Memory B cell (primary cell): ENCODE measurements at regions not wholly inside any gene's neighbourhood (a gene's known extent, or its start where the extent isn't known, plus 50 kb on each side); places are given as distances from the start of the nearest gene placed in this dataset.

Experiments
- ATAC-seq: fragments of 150-1000 bp; cut with Tn5 transposase; 2 replicates; pipeline ENCODE4 v1.10.0; 2021; ENCODE audit warnings: low read depth, mild to moderate bottlenecking, moderate library complexity
- DNase-seq, 2 donors: peaks; one replicate each; pipeline ENCODE4 v3.0.0; 2022; ENCODE audit warnings: low spot score in 2 of 2
- H3K27ac Mint-ChIP-seq: one replicate; pipeline ENCODE4 v1.8.0; 2022; ENCODE audit warnings: mild to moderate bottlenecking, moderate library complexity, mixed read lengths
- H3K27me3 Mint-ChIP-seq: one replicate; pipeline ENCODE4 v1.8.0; 2022; ENCODE audit warnings: mixed read lengths
- H3K36me3 Mint-ChIP-seq: one replicate; pipeline ENCODE4 v1.8.0; 2022; ENCODE audit warnings: mild to moderate bottlenecking, mixed read lengths
- H3K4me1 Mint-ChIP-seq: one replicate; pipeline ENCODE4 v1.8.0; 2022; ENCODE audit warnings: mixed read lengths
- H3K4me3 Mint-ChIP-seq: one replicate; pipeline ENCODE4 v1.8.0; 2022; ENCODE audit warnings: mild to moderate bottlenecking, moderate library complexity, mixed read lengths
- H3K9me3 Mint-ChIP-seq: one replicate; pipeline ENCODE4 v1.8.0; 2022; ENCODE audit warnings: mixed read lengths

DNA sequence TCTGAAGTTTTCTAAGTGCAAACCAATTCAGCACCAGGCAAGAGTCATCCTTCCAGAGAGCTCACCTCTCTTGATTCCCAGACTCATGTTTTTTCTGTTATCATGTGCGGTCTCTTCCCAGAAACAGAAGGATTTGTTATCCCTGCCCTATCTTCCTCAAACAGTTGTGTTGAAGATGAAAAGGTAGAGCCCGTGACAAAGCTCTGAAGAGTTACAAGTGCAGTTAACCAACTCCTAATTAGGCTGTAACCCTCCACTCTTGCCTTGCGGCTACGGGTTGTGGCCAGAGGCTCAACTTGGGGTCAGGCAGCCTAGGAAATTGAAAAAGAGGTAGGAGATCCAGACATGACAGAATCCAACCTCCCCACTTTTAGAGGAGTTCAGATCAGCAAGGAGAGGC, 76.2 kb upstream of the CADM1 start:
- no peaks in the 10 kb centered on the region for H3K4me1 Mint-ChIP-seq

DNA sequence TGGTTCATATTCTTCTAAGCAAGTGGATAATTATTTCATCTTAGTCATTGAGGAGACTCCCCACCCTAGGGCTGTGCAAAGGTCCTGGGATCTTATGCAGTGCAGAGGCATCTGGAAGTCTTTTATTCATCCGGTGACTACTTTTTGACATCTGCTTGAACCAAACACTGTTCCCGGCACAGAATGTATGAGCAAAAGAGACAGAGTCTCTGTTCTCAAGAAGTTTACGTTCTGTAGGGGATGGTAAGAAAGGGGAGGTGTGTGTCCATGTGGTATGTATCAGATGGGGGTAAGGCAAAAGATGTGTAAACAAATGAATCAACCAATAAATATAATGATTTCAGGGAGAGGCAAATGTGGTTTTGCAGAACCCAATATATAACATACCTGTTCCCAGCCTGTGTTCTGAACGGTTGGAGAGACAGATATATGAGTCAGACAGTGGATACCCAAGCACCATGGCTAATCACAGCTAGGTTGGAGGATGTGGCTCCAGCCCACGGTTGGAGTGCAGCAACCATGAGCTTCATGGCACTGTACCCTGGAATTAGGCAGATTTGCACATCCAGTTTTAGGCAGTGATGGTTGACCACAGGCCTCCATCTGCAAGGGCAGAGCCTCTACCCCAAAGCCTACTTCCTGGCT, 75.1 kb upstream of the CADM1 start:
- ATAC-seq (no peak), DNase-seq (no peak)
- peaks cover 1% of the 10 kb centered on the region for H3K36me3 Mint-ChIP-seq
- peaks cover 1% of the 10 kb centered on the region for H3K9me3 Mint-ChIP-seq
- H3K27me3 Mint-ChIP-seq: peaks cover 10% of the 10 kb centered on the region
- no peak overlapping the region for H3K27ac Mint-ChIP-seq
- no peak overlapping the region for H3K4me3 Mint-ChIP-seq
- H3K4me1 Mint-ChIP-seq: no peaks in the 10 kb centered on the region

More for the DNA sequence above, 76.2 kb upstream of the CADM1 start:
- Mint-ChIP-seq H3K36me3 (peaks cover 1% of the 10 kb centered on the region), H3K4me3 (no peak overlapping the region), H3K27ac (no peak overlapping the region), H3K27me3 (peaks cover 8% of the 10 kb centered on the region), H3K9me3 (peaks cover 1% of the 10 kb centered on the region)
- DNase-seq (no peak), ATAC-seq (no peak)

DNA sequence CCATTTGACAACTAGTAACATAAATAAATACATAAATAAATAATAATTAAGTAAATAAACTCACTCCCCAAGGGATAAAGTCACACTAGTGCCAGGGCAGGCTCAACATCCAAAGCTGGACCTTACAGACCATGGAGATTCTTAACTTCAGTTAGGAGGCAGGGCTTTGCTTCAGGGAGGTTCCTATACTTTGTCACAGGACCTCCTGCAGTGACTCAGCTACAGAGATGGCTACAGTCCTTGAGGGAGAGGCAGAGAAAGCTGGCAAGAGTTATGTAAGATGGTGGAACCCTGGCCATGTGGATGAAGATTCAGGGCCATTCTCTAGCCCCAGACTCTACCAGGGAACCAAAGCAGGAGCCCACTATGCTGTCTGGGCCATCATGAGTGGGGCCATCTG, 74.1 kb upstream of the CADM1 start:
- H3K27ac Mint-ChIP-seq: no peak overlapping the region
- DNase-seq: no peak
- peaks cover 1% of the 10 kb centered on the region for H3K36me3 Mint-ChIP-seq
- H3K4me1 Mint-ChIP-seq: no peaks in the 10 kb centered on the region
- no peak overlapping the region for H3K4me3 Mint-ChIP-seq
- H3K9me3 Mint-ChIP-seq: peaks cover 1% of the 10 kb centered on the region
- H3K27me3 Mint-ChIP-seq: peaks cover 10% of the 10 kb centered on the region
- ATAC-seq: no peak

DNA sequence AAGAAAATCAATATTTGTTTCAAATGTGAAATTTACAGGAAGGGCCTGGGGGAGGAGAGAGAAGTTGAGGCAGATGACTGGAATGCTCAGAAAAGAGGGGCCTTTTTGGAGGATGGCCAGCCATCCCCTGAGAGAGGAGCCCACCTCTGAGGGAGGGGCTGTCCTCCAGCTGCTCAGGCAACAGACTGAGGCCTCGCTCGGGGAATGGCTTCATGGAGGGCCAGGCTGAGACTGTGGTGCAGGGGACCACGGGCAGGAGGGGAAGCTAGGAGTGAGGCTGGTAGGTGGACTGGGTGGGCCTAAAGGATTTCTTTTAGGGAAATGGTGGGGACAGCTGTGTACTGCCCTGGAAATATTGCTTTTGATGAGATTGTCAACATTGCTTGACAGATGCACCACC, 73.5 kb upstream of the CADM1 start:
- DNase-seq (no peak), ATAC-seq (no peak)
- no peak overlapping the region for H3K27ac Mint-ChIP-seq
- H3K36me3 Mint-ChIP-seq: peaks cover 1% of the 10 kb centered on the region
- peaks cover 1% of the 10 kb centered on the region for H3K9me3 Mint-ChIP-seq
- no peaks in the 10 kb centered on the region for H3K4me1 Mint-ChIP-seq
- H3K27me3 Mint-ChIP-seq: peaks cover 10% of the 10 kb centered on the region
- no peak overlapping the region for H3K4me3 Mint-ChIP-seq

DNA sequence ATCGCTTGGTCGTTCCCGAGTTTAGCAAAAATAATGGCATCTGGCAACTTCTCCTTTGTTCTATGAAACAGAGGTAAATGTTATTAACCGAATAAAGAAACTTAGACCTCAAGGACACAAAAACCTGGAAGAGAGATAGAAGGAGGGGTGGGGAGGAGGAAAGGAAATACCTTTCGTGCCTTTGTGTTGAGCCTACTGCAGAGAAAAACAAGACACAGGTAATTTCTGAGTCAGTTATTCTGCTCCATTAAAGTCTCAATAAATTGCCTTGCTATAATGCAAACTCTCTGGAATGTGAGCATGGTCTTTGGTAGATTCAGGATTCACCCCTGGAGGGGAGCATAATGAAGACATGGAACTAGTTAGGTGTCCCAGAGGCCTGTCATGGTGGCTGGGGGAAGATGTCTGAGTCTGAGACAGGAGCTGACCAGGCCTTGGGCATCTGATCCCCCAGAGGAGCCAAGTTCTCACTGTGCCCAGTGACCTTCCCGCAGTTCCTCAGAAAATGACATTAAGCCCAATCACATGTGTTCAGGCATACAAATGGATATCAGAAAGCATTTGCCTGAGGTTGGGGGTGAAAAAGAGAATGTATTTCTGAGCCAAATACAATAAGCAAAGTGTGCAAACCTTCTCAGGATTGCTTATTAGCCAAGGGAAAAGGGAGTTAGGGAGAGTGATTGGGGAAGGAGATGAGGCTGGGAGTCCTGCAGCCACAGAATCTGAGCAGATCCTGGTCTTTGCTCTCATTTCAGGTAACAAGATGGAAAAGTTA, 72.6 kb upstream of the CADM1 start:
- ATAC-seq (no peak), DNase-seq (no peak)
- Mint-ChIP-seq H3K4me1 (no peaks in the 10 kb centered on the region), H3K4me3 (no peak overlapping the region), H3K9me3 (peaks cover 4% of the 10 kb centered on the region), H3K27ac (no peak overlapping the region), H3K27me3 (peaks cover 10% of the 10 kb centered on the region), H3K36me3 (no peaks in the 10 kb centered on the region)

DNA sequence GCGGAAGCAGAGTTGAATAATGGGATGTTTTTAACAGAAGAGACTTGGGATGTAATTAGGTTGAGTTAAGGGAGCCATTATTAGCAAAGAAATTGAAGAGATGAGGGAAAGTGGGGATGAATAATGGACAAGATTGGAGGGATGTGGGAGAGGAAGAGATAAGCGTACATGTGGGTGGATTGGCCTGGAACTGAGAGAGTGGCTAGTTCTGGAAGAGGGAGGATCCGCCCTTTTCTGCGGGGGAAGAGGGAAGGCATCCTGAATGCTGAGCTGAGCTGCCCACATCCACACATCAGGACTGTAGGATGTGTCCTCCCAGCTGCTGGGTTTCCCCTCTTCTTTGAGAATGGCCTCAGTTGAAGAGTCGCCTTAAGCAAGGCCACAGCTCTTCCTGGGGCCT, 68.3 kb upstream of the CADM1 start:
- H3K4me3 Mint-ChIP-seq: no peak overlapping the region
- no peaks in the 10 kb centered on the region for H3K36me3 Mint-ChIP-seq
- H3K4me1 Mint-ChIP-seq: no peaks in the 10 kb centered on the region
- ATAC-seq (no peak), DNase-seq (no peak)
- peaks cover 11% of the 10 kb centered on the region for H3K27me3 Mint-ChIP-seq
- H3K27ac Mint-ChIP-seq: no peak overlapping the region
- peaks cover 4% of the 10 kb centered on the region for H3K9me3 Mint-ChIP-seq

DNA sequence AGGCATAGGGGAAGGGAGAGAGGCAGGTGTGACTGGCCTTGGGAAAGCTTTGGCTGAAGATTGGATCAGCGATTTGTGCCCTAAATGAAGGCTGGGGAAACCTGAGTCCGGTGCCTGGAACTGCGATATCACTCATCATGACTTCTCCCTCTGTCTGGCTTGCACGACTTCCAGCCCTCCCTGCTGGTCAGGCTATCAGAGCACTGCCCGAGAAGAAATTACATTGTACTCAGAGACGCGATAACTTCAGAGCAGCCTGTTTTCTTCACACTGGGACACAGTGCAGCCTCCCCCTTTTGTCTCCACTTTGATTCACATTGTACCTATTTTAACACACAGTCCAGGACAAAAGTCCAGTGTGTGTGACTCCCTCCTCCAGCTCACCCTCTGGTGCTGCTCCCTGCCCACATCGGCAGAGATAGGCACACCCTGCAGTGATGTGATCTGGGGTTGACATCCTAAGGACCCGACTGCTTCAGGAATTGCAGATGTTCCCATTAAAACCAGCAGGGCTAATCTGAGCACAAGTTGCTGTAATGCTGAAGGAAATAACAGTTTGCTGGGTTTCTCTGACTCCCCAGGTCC, 62.1 kb upstream of the CADM1 start:
- Mint-ChIP-seq H3K27ac (no peak overlapping the region), H3K27me3 (peaks cover 21% of the 10 kb centered on the region), H3K36me3 (no peaks in the 10 kb centered on the region), H3K4me3 (no peak overlapping the region), H3K9me3 (no peaks in the 10 kb centered on the region), H3K4me1 (no peaks in the 10 kb centered on the region)
- DNase-seq: no peak
- no peak for ATAC-seq

DNA sequence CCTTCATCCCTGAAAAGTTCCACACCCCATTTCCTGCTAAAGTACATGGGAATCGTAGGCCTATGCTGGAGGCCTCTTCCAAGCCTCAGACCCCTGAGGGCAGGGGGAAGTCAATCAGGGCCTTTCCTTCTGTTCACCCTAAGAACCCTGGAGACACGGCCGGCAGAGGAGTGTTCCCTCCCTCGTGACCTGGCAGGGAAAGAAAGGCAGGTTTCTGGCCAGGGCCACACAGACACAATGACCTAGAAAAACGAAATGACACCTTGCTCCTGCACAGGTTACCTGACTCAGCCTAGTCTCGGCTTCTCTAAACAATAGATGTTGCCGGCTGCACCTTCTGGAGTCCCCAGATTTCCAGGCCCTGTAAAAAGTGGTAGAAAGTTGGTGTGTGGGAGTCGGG, 60.6 kb upstream of the CADM1 start:
- no peak for DNase-seq
- ATAC-seq: no peak
- Mint-ChIP-seq H3K9me3 (no peaks in the 10 kb centered on the region), H3K4me1 (no peaks in the 10 kb centered on the region), H3K27ac (no peak overlapping the region), H3K36me3 (no peaks in the 10 kb centered on the region), H3K27me3 (peaks cover 19% of the 10 kb centered on the region), H3K4me3 (no peak overlapping the region)

DNA sequence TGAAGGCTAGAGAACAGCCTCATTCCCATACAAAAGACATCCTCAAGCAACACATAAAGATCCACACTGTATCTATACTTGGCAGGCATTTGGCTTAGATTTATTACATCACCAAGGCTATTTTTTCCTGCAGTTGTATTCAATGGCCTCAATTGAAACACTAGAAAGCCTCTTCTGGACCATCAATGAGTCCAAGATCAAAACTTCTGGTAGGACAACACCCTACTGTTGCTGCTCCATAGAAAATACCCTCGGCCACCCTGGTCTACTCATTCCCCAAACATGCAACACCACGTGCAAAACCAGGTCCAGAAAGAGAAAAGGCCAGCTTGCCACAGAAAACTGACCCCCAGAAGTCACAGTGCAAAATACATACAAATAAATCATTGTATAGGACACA, 56.9 kb upstream of the CADM1 start:
- no peak for DNase-seq
- no peak for ATAC-seq
- Mint-ChIP-seq H3K9me3 (no peaks in the 10 kb centered on the region), H3K4me3 (no peak overlapping the region), H3K27me3 (peaks cover 10% of the 10 kb centered on the region), H3K4me1 (no peaks in the 10 kb centered on the region), H3K27ac (no peak overlapping the region), H3K36me3 (no peaks in the 10 kb centered on the region)

DNA sequence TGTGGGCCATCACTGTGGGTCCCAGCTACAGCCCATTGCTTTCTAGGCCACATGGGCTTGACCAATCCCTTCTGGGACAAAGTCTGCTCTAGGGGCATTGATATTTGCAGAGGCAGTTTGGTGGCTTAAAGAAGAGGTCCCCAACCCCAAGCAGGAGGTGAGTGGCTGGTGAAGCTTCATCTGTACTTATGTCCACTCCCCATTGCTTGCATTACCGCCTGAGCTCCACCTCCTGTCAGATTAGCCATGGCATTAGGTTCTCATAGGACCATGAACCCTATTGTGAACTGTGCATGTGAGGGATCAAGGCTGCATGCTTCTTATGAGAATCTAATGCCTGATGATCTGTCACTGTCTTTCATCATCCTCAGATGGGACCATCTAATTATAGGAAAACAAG, 54.4 kb upstream of the CADM1 start:
- DNase-seq (no peak), ATAC-seq (no peak)
- Mint-ChIP-seq H3K27ac (no peak overlapping the region), H3K4me1 (no peaks in the 10 kb centered on the region), H3K36me3 (no peaks in the 10 kb centered on the region), H3K27me3 (peaks cover 8% of the 10 kb centered on the region), H3K9me3 (no peaks in the 10 kb centered on the region), H3K4me3 (no peak overlapping the region)

DNA sequence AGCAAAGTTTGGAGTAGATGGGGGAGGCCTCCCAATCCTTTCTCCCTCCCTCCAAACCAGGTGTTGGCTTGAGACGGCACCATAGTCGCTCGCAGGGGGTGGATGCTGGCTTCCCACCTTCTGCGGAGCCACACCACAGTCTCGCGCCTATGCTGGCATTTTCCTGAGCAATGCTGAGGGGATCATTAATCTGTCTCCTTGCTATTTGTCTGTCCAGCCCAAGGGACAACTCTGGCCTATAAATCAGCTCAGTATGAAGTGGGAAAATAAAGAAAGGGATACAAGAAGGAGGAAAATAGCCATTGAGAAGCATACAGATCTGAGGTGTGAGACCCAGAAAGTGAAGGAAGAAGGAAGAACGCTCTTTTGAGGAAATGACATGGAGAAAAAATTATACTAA, 53.5 kb upstream of the CADM1 start:
- Mint-ChIP-seq H3K9me3 (no peaks in the 10 kb centered on the region), H3K4me1 (no peaks in the 10 kb centered on the region), H3K4me3 (no peak overlapping the region), H3K27ac (no peak overlapping the region), H3K36me3 (no peaks in the 10 kb centered on the region), H3K27me3 (peaks cover 4% of the 10 kb centered on the region)
- DNase-seq (no peak), ATAC-seq (no peak)

DNA sequence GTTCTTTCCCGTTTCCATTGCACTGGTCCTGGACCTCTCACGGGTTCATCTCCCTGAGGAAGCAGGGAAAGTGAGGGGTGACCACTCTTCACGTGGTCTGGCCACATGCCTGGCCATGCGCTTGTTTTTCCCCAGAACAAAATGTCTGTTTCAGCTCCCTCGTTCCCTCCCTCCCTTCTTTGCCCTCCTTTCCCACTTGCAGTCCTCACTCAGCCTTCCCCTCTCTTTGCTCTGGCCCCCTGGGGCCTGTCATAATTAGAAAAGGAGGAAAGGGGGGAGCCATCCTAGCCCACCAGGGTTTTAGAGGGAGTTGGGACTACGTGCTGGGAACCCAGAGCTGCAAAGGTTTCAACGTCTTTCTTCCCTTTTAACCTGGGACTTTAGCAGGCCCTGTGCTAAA, 52.8 kb upstream of the CADM1 start:
- H3K27ac Mint-ChIP-seq: no peak overlapping the region
- no peaks in the 10 kb centered on the region for H3K4me1 Mint-ChIP-seq
- peaks cover 2% of the 10 kb centered on the region for H3K27me3 Mint-ChIP-seq
- DNase-seq: no peak
- no peak for ATAC-seq
- no peak overlapping the region for H3K4me3 Mint-ChIP-seq
- no peaks in the 10 kb centered on the region for H3K36me3 Mint-ChIP-seq
- no peaks in the 10 kb centered on the region for H3K9me3 Mint-ChIP-seq

DNA sequence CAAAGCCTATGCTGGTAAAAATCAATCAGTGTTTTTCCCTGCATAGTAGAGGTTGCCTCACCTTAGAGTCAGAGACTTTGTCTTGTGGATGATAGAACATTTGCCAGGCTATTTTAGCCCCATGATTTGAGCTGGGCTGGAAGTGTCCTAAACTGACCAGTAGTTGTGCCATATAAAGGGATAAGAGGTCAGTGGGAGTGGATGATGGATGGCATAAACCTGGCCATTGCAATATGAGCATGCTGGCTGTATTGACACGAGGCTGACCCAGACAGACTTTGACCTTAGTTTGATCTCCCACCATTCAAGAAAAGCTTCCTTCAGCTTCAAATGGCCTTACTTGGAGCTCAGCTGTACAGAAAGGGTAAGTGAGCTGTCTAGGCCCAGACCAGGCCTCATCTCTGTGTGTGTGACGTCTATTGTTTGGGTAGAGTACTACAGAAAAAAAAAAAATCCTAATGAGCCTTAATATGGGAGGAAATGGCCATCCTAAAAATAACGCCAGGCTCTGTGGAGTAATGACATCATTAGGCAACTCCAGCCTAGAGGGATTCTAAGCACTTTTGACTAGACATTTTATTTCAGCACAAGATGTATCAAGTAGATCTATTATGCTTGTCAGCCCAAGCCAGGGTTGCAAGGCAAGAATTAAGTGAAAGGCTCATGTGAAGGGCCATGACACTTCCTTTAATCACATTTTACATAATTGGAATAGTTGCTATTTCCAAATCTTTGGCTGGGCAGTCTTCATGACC, 51.3 kb upstream of the CADM1 start:
- Mint-ChIP-seq H3K27ac (no peak overlapping the region), H3K27me3 (no peaks in the 10 kb centered on the region), H3K4me3 (no peak overlapping the region), H3K36me3 (no peaks in the 10 kb centered on the region), H3K4me1 (no peaks in the 10 kb centered on the region), H3K9me3 (no peaks in the 10 kb centered on the region)
- no peak for ATAC-seq
- no peak for DNase-seq
